SU-DHL-6 (cell line): ENCODE measurements at regions not wholly inside any gene's neighbourhood (a gene's known extent, or its start where the extent isn't known, plus 50 kb on each side); places are given as distances from the start of the nearest gene placed in this dataset.
"Not testable (repeated sequence)": the region's sequence is repeated elsewhere in the genome, so short reads cannot be mapped to it uniquely, and the experiment has no call there.

Source experiments
- H2AFZ ChIP-seq: fragments of 200-600 bp; sonication (generic); 2 replicates; pipeline ENCODE4 v1.6.1; 2014; ENCODE audit warnings: low read depth, mild to moderate bottlenecking, moderate library complexity, mixed read lengths, antibody characterized with exemption, low read length; ENCODE audit not compliant: severe bottlenecking
- H3F3A ChIP-seq: fragments of 200-600 bp; shearing (Covaris generic); 2 replicates; pipeline ENCODE4 v1.6.0; 2016; ENCODE audit warnings: antibody characterized with exemption, mild to moderate bottlenecking; ENCODE audit not compliant: insufficient read depth
- H3K27ac ChIP-seq: fragments of 200-600 bp; sonication (generic); 2 replicates; pipeline ENCODE4 v1.5.1; 2016; ENCODE audit warnings: low read depth, mild to moderate bottlenecking, low read length, moderate library complexity, mixed read lengths
- H3K27me3 ChIP-seq: fragments of 200-600 bp; sonication (generic), shearing (Covaris generic); 2 replicates; pipeline ENCODE4 v1.6.0; 2014; ENCODE audit warnings: mild to moderate bottlenecking, low read length
- H3K36me3 ChIP-seq: fragments of 200-600 bp; sonication (generic); 2 replicates; pipeline ENCODE4 v1.6.1; 2014; ENCODE audit warnings: mild to moderate bottlenecking, low read length, mixed read lengths
- H3K4me2 ChIP-seq: fragments of 300-600, 200-600 bp; shearing (Covaris generic), sonication (generic); 2 replicates; pipeline ENCODE4 v1.6.0; 2014; ENCODE audit warnings: low read length, low read depth, mild to moderate bottlenecking; ENCODE audit not compliant: poor library complexity, severe bottlenecking
- H3K4me3 ChIP-seq: fragments of 200-600 bp; sonication (generic); 2 replicates; pipeline ENCODE4 v1.5.1; 2014; ENCODE audit warnings: antibody characterized with exemption, low read length, mild to moderate bottlenecking, mixed read lengths; ENCODE audit not compliant: insufficient read depth, poor library complexity, severe bottlenecking
- H3K79me2 ChIP-seq: fragments of 200-600 bp; sonication (generic); 2 replicates; pipeline ENCODE4 v1.6.1; 2014; ENCODE audit warnings: mild to moderate bottlenecking, low read length, moderate library complexity; ENCODE audit not compliant: insufficient read depth
- H3K9ac ChIP-seq: fragments of 200-600 bp; sonication (generic); 2 replicates; pipeline ENCODE4 v1.7.0; 2014; ENCODE audit warnings: mild to moderate bottlenecking, low read length
- H3K9me2 ChIP-seq: fragments of 200-600 bp; sonication (generic); replicated peaks from 2 replicates; pipeline ENCODE4 v1.6.1; 2014; ENCODE audit warnings: low read length; ENCODE audit not compliant: insufficient read depth
- H3K9me3 ChIP-seq: fragments of 200-600 bp; sonication (generic); 2 replicates; pipeline ENCODE4 v1.6.1; 2014; ENCODE audit warnings: low read length, mixed read lengths; ENCODE audit not compliant: insufficient read depth
- H4K20me1 ChIP-seq: fragments of 200-600 bp; sonication (generic); 2 replicates; pipeline ENCODE4 v1.6.1; 2014; ENCODE audit warnings: low read depth, mild to moderate bottlenecking, antibody characterized with exemption, low read length, moderate library complexity, mixed read lengths
- CTCF ChIP-seq: fragments of 200-600 bp; sonication (generic); IDR thresholded peaks from one replicate; pipeline ENCODE4 v1.5.1; 2017; ENCODE audit warnings: antibody characterized with exemption, mild to moderate bottlenecking, low read length, moderate library complexity; ENCODE audit not compliant: insufficient read depth, poor library complexity, severe bottlenecking
- EZH2phosphoT487 ChIP-seq: fragments of 200-600 bp; sonication (generic), shearing (Covaris generic); conservative IDR thresholded peaks from 2 replicates; pipeline ENCODE4 v1.6.1; 2018; ENCODE audit warnings: mild to moderate bottlenecking, antibody characterized with exemption, low read length, moderate library complexity, mixed read lengths

- Histone ChIP-seq H3K27ac (no peak overlapping the region), H3K9me3 (peaks cover 14% of the 10 kb centered on the region; the same call in 1 of the 2 replicates), H3K4me3 (no peak overlapping the region), H3F3A (no peaks in the 10 kb centered on the region), H2AFZ (peak overlapping the region; percentile 53), H4K20me1 (no peaks in the 10 kb centered on the region), H3K36me3 (peaks cover 8% of the 10 kb centered on the region; the same call in 1 of the 2 replicates), H3K4me2 (no peak overlapping the region), H3K27me3 (no peaks in the 10 kb centered on the region), H3K9me2 (no peaks in the 10 kb centered on the region), H3K79me2 (no peaks in the 10 kb centered on the region), H3K9ac (no peak overlapping the region)
- TF ChIP-seq CTCF (no peak), EZH2phosphoT487 (no peak)
Measured at GRCh38 chr15:56552659-56553058, 87.7 kb upstream of the MNS1 start.

- Histone ChIP-seq H3F3A (peaks cover 12% of the 10 kb centered on the region; the same call in 1 of the 2 replicates), H3K9me3 (peaks cover 13% of the 10 kb centered on the region; the same call in 1 of the 2 replicates)
- H3K4me3 ChIP-seq, H2AFZ ChIP-seq, H3K9me2 ChIP-seq, H4K20me1 ChIP-seq, H3K9ac ChIP-seq, H3K27me3 ChIP-seq, H3K36me3 ChIP-seq, H3K4me2 ChIP-seq, H3K79me2 ChIP-seq, H3K27ac ChIP-seq: not testable (repeated sequence)
Measured at GRCh38 chr15:56540570-56540969, 75.6 kb upstream of the MNS1 start.

GRCh38 chr15:56540157-56540556 lies 75.2 kb upstream of the MNS1 start:
- not testable (repeated sequence) for H3K4me2 ChIP-seq, H3K9ac ChIP-seq, H3K27me3 ChIP-seq, H4K20me1 ChIP-seq, H2AFZ ChIP-seq, H3K79me2 ChIP-seq, H3K4me3 ChIP-seq, H3K36me3 ChIP-seq, H3K9me2 ChIP-seq, H3K27ac ChIP-seq
- Histone ChIP-seq H3F3A (peaks cover 12% of the 10 kb centered on the region; the same call in 1 of the 2 replicates), H3K9me3 (peaks cover 13% of the 10 kb centered on the region; the same call in 1 of the 2 replicates)

GRCh38 chr15:56538901-56539545 lies 74.1 kb upstream of the MNS1 start:
- TF ChIP-seq EZH2phosphoT487: no peak
- no peak for TF ChIP-seq CTCF
- H3K36me3 ChIP-seq: no peaks in the 10 kb centered on the region
- H3K9me3 ChIP-seq: peaks cover 1% of the 10 kb centered on the region; the same call in 1 of the 2 replicates
- H3K9ac ChIP-seq: peak overlapping the region; percentile 18; the same call in 1 of the 2 replicates
- H3K27ac ChIP-seq: peak overlapping the region; percentile 97
- H3K9me2 ChIP-seq: no peaks in the 10 kb centered on the region
- peak overlapping the region; percentile 43 for H3K4me2 ChIP-seq
- H2AFZ ChIP-seq: peak overlapping the region; percentile 84
- no peaks in the 10 kb centered on the region for H4K20me1 ChIP-seq
- peak overlapping the region; percentile 10 for H3K4me3 ChIP-seq
- H3F3A ChIP-seq: peaks cover 20% of the 10 kb centered on the region
- no peaks in the 10 kb centered on the region for H3K27me3 ChIP-seq
- no peaks in the 10 kb centered on the region for H3K79me2 ChIP-seq
